GM12865 (cell line): ENCODE measurements at regions not wholly inside any gene's neighbourhood (a gene's known extent, or its start where the extent isn't known, plus 50 kb on each side); places are given as distances from the start of the nearest gene placed in this dataset.

ENCODE experiments used
- DNase-seq: peaks from one replicate; pipeline ENCODE4 v3.0.0; 2010; ENCODE audit warnings: low read depth
- H3K4me3 ChIP-seq: 2 replicates; pipeline ENCODE4 v1.5.1; 2011; ENCODE audit warnings: mild to moderate bottlenecking, low read depth, low read length, control low read depth
- CTCF ChIP-seq: IDR thresholded peaks from 2 replicates; pipeline ENCODE4 v1.5.1; 2011; ENCODE audit warnings: low read length, control low read depth, low read depth, inconsistent platforms; ENCODE audit not compliant: insufficient read depth; ENCODE audit errors: missing control alignments

- no peak for DNase-seq
- no peak for TF ChIP-seq CTCF
- H3K4me3 ChIP-seq, result no peak overlapping the region
Measured at GRCh38 chrX:40182095-40182494, 84.3 kb upstream of the BCOR start.

DNA sequence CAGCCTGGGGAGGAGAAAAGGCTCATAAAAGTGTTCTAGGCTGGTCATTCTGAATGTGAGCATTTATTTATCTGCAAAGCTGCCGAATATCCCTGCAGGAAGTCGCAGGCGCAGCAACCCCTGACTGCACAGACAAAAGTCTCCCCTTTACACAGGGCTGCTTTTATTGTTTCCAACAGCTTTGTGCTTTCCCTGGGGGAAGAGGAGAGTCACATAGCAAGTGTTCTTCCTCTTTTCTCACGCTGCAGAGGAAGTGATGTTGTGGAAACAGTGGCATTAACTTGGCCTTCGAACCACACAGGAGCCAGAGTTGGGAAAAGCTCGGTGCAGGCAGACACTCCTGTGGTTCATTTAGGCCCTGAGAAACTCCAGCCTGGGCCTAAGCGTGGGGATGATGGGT, 81.5 kb upstream of the BCOR start:
- H3K4me3 ChIP-seq, result no peak overlapping the region
- no peak for TF ChIP-seq CTCF

DNA sequence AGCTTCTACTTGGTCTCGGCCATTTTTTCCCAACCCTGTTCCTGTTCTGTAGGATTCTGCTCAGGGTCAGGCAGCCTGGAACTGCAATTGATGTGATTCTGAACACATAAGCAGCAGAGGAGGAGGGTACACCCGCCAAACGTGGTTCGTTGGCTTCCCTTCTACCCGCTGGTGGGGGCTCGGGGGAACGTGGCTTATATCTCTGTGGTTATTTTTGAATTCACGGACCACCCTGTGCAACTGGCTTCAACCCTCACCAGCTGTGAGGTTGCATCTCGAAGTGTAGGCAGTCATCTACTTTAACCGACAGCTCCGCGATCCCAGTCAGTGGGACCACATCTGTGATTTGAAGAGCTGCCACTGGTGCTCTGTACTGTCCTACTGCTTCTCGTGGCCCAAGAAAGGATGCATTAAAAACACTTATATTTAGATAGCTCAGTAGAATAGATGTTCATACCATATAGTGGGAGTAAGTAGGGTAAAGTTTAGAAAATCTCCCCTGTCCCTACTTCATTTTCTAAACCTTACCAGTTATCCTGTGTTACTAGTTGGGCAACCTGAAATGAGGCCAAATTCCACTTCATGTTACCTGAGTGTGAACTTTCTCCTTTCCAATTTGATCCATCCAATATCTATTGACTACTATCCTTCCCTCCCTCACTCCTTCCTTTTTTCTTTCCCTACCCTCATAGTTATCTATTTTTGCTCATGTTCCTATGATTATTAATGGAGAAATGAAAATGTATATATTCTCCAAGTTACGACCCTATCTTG, 80.4 kb upstream of the BCOR start:
- no peak for TF ChIP-seq CTCF
- DNase-seq, result no peak
- H3K4me3 ChIP-seq, result no peak overlapping the region

More for the DNA sequence above, 81.5 kb upstream of the BCOR start:
- no peak for DNase-seq

DNA sequence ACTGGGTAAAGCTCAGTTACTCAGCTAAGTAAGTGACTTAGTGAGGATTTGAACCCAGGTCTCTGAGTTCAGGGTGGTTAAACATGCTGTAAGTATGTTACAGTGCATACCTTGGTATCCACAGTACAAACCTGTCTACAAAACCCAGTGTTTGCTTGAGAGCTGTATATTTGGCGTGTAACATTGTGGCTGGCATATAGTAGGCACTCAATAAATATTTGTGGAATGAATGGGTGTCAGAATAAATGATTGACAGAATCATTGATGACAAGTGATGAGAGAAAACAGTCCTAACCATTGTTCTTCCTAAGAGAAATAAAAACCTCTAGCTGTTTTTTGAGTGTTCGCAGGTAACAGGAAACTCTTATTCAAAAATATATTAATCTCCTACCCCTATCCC, 79.7 kb upstream of the BCOR start:
- no peak for DNase-seq
- H3K4me3 ChIP-seq, result peak overlapping the region; percentile 59
- no peak for TF ChIP-seq CTCF

GRCh38 chrX:40177117-40177430, 79.3 kb upstream of the BCOR start:
- no peak for DNase-seq
- peak overlapping the region; percentile 59 for H3K4me3 ChIP-seq
- TF ChIP-seq CTCF, result no peak

- H3K4me3 ChIP-seq, result peak overlapping the region; percentile 59
- DNase-seq, result peak; percentile 88
- TF ChIP-seq CTCF, result no peak
Measured at GRCh38 chrX:40176351-40177116, 78.8 kb upstream of the BCOR start.
